ENCODE measurements at regions not wholly inside any gene's neighbourhood (a gene's known extent, or its start where the extent isn't known, plus 50 kb on each side); places are given as distances from the start of the nearest gene placed in this dataset.

GRCh38 chr12:16473610-16474326 is 126.3 kb downstream of the MGST1 start:
- Histone ChIP-seq H3K4me1 (replicated peaks in 1 of 2) (peaks cover 0 to 10% of the 10 kb centered on the region in 2 donors), H3K27ac (no peak overlapping the region), H3K4me3 (no peak overlapping the region)
- in situ Hi-C loops (cut with MboI; ENCODE audit: low pct_unique_long_range_greater_than_20kb in 2 of 9, low sequenced_read_pairs in 9 of 9, unreplicated experiment in 9 of 9) = no loop called here
- ATAC-seq (replicated peaks in 6 of 8) = no peak
- WGBS, 10 experiments = 19 to 100% (median 86%) methylated on average over 1 to 5 of the region's 5 CpGs; no CpG with 5 or more reads in 1 of the 10 experiments

- in situ Hi-C loops (cut with MboI; ENCODE audit: low pct_unique_long_range_greater_than_20kb in 2 of 9, low sequenced_read_pairs in 9 of 9, unreplicated experiment in 9 of 9) = no loop called here
- H3K4me1 ChIP-seq (replicated peaks in 1 of 2) = peaks cover 0 to 10% of the 10 kb centered on the region in 2 donors
- H3K27ac ChIP-seq = no peak overlapping the region
- ATAC-seq (replicated peaks in 6 of 8) = peak in 4 of 8 experiments; percentile 41 to 67 (median 50)
- no peak overlapping the region for H3K4me3 ChIP-seq
- WGBS, 10 experiments = 20 to 80% (median 60%) methylated on average over 1 to 2 of the region's 2 CpGs; no CpG with 5 or more reads in 3 of the 10 experiments
These were observed 127.4 kb downstream of the MGST1 start for GRCh38 chr12:16474801-16475200.

DNA sequence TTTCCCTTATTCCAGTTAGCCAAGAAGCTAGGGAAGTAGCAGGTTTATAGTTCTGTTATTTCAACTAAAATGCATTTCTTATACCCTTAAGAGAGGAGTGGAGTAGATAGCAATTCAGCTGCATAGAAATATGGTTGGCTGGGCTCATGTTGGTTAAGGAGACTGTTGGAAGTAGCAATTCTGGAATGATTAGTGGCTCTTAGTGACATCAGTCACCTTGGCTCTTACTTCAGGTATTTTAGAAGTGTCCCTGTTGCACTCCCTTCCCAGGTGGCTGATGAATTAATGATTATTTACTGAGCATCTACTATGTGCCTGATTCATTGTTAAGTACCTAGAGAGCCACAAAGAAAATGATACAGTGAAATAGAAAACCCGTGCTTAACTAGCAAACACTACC is 128.1 kb downstream of the MGST1 start:
- WGBS, 10 experiments = 20 to 100% (median 76%) methylated on average over 1 of the region's 1 CpG; no CpG with 5 or more reads in 4 of the 10 experiments
- Histone ChIP-seq H3K4me3 (no peak overlapping the region), H3K4me1 (replicated peaks in 1 of 2) (peaks cover 0 to 10% of the 10 kb centered on the region in 2 donors), H3K27ac (no peak overlapping the region)
- no peak for ATAC-seq (replicated peaks in 6 of 8)
- in situ Hi-C loops (cut with MboI; ENCODE audit: low pct_unique_long_range_greater_than_20kb in 2 of 9, low sequenced_read_pairs in 9 of 9, unreplicated experiment in 9 of 9) = no loop called here

- in situ Hi-C loops (cut with MboI; ENCODE audit: low pct_unique_long_range_greater_than_20kb in 2 of 9, low sequenced_read_pairs in 9 of 9, unreplicated experiment in 9 of 9) = no loop called here
- Histone ChIP-seq H3K4me1 (replicated peaks in 1 of 2) (no peaks in the 10 kb centered on the region), H3K27ac (no peak overlapping the region), H3K4me3 (no peak overlapping the region)
- 20 to 100% (median 77%) methylated on average over 1 to 4 of the region's 4 CpGs; no CpG with 5 or more reads in 4 of the 10 experiments for WGBS, 10 experiments
- no peak for ATAC-seq (replicated peaks in 6 of 8)
These were observed 123.2 kb downstream of the LMO3 start for GRCh38 chr12:16482726-16483125.

DNA sequence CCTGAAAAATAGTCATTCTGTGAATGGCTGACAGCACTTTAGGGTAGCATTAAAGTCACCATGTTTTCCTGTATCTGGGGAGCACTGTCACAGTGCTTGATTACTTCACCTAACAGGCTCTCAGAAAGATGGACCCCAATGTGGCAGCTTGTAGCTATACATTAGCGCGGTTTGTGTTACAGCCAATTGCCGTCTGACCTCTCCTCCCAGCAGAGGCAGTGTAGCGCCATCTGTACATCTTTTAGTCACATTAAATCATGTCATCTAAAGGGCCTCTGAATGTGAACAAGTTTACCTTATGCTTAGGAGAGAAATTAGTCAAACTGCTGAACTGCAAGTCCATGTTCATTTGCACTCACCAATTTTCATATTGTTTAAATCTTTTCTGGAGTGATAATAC is 113.7 kb downstream of the LMO3 start:
- no peaks in the 10 kb centered on the region for H3K4me1 ChIP-seq (replicated peaks in 1 of 2)
- no peak overlapping the region for H3K4me3 ChIP-seq
- no peak overlapping the region for H3K27ac ChIP-seq
- in situ Hi-C loops (cut with MboI; ENCODE audit: low pct_unique_long_range_greater_than_20kb in 2 of 9, low sequenced_read_pairs in 9 of 9, unreplicated experiment in 9 of 9) = no loop called here
- peak in 3 of 8 experiments; percentile 49 to 69 (median 59) for ATAC-seq (replicated peaks in 6 of 8)
- 60 to 100% (median 84%) methylated on average over 1 to 4 of the region's 4 CpGs; no CpG with 5 or more reads in 2 of the 10 experiments for WGBS, 10 experiments

GRCh38 chr12:16492820-16493797 is 112.9 kb downstream of the LMO3 start:
- in situ Hi-C loops (cut with MboI; ENCODE audit: low pct_unique_long_range_greater_than_20kb in 2 of 9, low sequenced_read_pairs in 9 of 9, unreplicated experiment in 9 of 9) = no loop called here
- Histone ChIP-seq H3K4me1 (replicated peaks in 1 of 2) (no peaks in the 10 kb centered on the region), H3K27ac (no peak overlapping the region), H3K4me3 (no peak overlapping the region)
- WGBS, 10 experiments = 0 to 100% (median 89%) methylated on average over 1 to 4 of the region's 4 CpGs
- ATAC-seq (replicated peaks in 6 of 8) = no peak

DNA sequence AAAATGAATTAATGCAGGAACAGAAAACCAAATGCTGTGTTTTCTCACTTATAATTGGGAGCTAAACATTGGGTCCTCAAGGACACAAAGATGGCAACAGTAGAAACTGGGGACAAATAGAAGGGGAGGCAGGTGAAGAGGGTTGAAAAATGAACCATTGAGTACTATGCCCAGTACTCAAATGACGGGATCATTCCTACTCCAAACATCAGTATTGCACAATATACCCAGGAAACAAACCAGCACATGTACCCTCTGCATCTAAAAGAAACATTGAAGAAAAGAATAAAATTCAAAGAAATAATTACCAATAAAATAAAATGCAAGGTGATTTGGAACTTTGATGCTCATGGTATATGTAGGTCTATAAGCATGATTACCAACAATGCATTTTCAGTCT is 110.8 kb downstream of the LMO3 start:
- H3K27ac ChIP-seq = no peak overlapping the region
- in situ Hi-C loops (cut with MboI; ENCODE audit: low pct_unique_long_range_greater_than_20kb in 2 of 9, low sequenced_read_pairs in 9 of 9, unreplicated experiment in 9 of 9) = no loop called here
- WGBS, 10 experiments = 14 to 100% (median 80%) methylated on average over 1 of the region's 1 CpG; no CpG with 5 or more reads in 1 of the 10 experiments
- no peak for ATAC-seq (replicated peaks in 6 of 8)
- no peak overlapping the region for H3K4me3 ChIP-seq
- H3K4me1 ChIP-seq (replicated peaks in 1 of 2) = no peaks in the 10 kb centered on the region

Data from motor neuron (in vitro differentiated cells).